ENCODE measurements at regions not wholly inside any gene's neighbourhood (a gene's known extent, or its start where the extent isn't known, plus 50 kb on each side); places are given as distances from the start of the nearest gene placed in this dataset.

GRCh38 chr10:2990764-2991163, 76.6 kb upstream of the PFKP start:
- H3K27me3 ChIP-seq, result no peaks in the 10 kb centered on the region
- no peak overlapping the region for H3K27ac ChIP-seq
- DNase-seq, result no peak
- no peaks in the 10 kb centered on the region for H3K4me1 ChIP-seq
- intact Hi-C loops (cut with DNase I; ENCODE audit: low total_unique reads), result no loop called here
- no peaks in the 10 kb centered on the region for H3K9me3 ChIP-seq
- TF ChIP-seq POLR2A (IDR thresholded peaks at IDR 0.05), result no peak
- TF ChIP-seq, protein P1, sequence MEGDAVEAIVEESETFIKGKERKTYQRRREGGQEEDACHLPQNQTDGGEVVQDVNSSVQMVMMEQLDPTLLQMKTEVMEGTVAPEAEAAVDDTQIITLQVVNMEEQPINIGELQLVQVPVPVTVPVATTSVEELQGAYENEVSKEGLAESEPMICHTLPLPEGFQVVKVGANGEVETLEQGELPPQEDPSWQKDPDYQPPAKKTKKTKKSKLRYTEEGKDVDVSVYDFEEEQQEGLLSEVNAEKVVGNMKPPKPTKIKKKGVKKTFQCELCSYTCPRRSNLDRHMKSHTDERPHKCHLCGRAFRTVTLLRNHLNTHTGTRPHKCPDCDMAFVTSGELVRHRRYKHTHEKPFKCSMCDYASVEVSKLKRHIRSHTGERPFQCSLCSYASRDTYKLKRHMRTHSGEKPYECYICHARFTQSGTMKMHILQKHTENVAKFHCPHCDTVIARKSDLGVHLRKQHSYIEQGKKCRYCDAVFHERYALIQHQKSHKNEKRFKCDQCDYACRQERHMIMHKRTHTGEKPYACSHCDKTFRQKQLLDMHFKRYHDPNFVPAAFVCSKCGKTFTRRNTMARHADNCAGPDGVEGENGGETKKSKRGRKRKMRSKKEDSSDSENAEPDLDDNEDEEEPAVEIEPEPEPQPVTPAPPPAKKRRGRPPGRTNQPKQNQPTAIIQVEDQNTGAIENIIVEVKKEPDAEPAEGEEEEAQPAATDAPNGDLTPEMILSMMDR (IDR thresholded peaks at IDR 0.05), result no peak
- WGBS, 2 donors, result 67 to 78% methylated on average over 3 of the region's 3 CpGs
- no peak overlapping the region for H3K4me3 ChIP-seq
- H3K36me3 ChIP-seq (ENCODE audit: low read depth, missing control alignments), result no peaks in the 10 kb centered on the region

DNA sequence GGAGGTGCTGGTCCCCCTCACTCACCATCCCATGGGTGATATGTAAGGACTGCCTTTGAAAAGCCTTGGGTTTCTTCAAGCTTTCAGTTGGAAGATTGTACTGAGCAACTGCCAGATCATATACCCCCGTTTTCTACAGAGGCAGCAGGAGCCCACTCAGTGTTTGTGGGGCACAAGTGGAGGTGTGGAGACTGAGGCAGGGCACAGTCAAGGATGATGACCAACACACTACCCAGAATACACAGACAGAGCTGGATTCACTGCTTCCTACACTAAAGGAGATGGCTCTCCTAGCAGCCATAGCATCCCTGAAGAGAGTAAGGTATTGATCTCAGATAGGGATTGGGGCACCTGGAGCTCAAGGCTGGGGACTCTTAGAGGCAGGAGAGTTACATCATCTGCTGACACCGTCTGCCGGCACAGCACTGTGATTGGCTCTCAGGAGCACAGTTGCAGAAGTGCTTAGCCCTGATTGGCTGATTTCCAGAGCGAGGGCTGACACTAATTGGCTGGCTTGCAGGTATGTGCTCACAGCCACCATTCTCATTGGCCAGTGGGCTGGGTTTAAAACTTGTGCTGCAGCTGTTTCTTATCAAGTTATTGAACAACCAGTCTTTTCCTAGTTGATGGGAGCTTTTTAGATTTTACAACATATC, 77.9 kb upstream of the PFKP start:
- no peak for DNase-seq
- intact Hi-C loops (cut with DNase I; ENCODE audit: low total_unique reads), result no loop called here
- no peak overlapping the region for H3K27ac ChIP-seq
- no peaks in the 10 kb centered on the region for H3K27me3 ChIP-seq
- no peaks in the 10 kb centered on the region for H3K9me3 ChIP-seq
- TF ChIP-seq, protein P1 (IDR thresholded peaks at IDR 0.05), result no peak
- TF ChIP-seq POLR2A (IDR thresholded peaks at IDR 0.05), result no peak
- H3K36me3 ChIP-seq (ENCODE audit: low read depth, missing control alignments), result no peaks in the 10 kb centered on the region
- H3K4me1 ChIP-seq, result no peaks in the 10 kb centered on the region
- 85 to 88% methylated on average over 4 of the region's 4 CpGs for WGBS, 2 donors
- no peak overlapping the region for H3K4me3 ChIP-seq

DNA sequence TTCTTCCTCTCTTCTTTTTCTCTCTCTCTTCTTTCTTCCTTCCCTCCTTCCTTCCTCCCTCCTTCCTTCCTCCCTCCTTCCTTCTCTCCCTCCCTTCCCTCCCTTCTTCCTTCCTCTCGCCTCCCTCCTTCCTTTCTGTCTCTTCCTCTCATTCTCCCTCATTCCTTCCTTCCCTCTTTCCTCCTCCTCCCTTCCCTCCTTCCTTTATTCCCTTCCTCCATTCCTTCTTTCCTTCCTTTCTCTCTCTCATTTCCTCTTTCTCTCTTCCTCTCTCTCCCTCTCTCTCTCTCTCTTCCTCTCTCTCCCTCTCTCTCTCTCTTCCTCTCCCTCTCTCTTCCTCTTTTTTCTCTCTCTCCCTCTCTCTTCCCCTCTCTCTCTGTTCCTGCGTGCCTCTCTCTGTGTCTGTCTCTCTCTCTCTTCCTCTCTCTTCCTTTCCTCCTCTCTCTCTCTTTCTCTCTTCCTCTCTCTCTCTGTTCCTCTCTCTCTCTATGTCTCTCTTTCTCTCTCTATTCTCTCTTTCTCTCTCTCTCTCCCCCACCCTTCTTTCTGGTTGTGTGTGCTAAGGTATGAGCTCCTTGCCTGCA, 80.1 kb upstream of the PFKP start:
- H3K9me3 ChIP-seq, result no peaks in the 10 kb centered on the region
- H3K27ac ChIP-seq, result no peak overlapping the region
- intact Hi-C loops (cut with DNase I; ENCODE audit: low total_unique reads), result no loop called here
- H3K4me1 ChIP-seq, result no peaks in the 10 kb centered on the region
- TF ChIP-seq, protein P1 (IDR thresholded peaks at IDR 0.05), result no peak
- no peak for TF ChIP-seq POLR2A (IDR thresholded peaks at IDR 0.05)
- no peaks in the 10 kb centered on the region for H3K36me3 ChIP-seq (ENCODE audit: low read depth, missing control alignments)
- WGBS, 2 donors, result 34 to 35% methylated on average over 2 of the region's 2 CpGs
- no peak for DNase-seq
- no peak overlapping the region for H3K4me3 ChIP-seq
- H3K27me3 ChIP-seq, result no peaks in the 10 kb centered on the region

GRCh38 chr10:2986391-2986801, 81.0 kb upstream of the PFKP start:
- Histone ChIP-seq H3K36me3 (ENCODE audit: low read depth, missing control alignments) (no peaks in the 10 kb centered on the region), H3K4me1 (no peaks in the 10 kb centered on the region), H3K4me3 (no peak overlapping the region), H3K27ac (no peak overlapping the region), H3K9me3 (no peaks in the 10 kb centered on the region), H3K27me3 (no peaks in the 10 kb centered on the region)
- no peak for DNase-seq
- TF ChIP-seq, protein P1 (IDR thresholded peaks at IDR 0.05), result no peak
- TF ChIP-seq POLR2A (IDR thresholded peaks at IDR 0.05), result no peak
- intact Hi-C loops (cut with DNase I; ENCODE audit: low total_unique reads), result no loop called here
- WGBS, 2 donors, result 43 to 45% methylated on average over 11 of the region's 11 CpGs

DNA sequence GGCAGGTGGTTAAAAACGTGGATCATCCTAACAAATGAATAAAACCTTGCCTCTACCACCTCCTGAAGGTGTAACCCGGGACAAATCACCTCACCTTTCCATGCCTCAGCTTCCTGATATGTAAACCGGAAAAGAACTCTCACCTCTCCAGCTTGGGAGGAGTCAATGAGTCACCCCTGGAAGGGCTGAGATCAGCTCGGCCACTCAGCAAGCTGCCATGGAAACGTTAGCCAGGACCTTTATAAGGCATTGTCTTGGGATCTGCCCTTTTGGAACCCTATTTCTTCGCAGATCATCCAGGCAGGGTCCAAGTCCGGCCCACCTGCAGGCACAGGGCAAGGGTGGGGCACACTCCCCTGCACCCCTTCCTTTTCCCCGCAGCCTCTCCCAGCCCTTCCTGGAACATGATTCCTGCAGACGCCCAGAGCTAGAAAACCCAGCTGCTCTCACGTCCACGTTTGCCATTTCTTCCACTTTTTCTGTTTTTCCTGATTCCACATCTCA, 81.6 kb upstream of the PFKP start:
- Histone ChIP-seq H3K4me1 (no peaks in the 10 kb centered on the region), H3K27ac (no peak overlapping the region), H3K9me3 (no peaks in the 10 kb centered on the region), H3K27me3 (no peaks in the 10 kb centered on the region), H3K36me3 (ENCODE audit: low read depth, missing control alignments) (no peaks in the 10 kb centered on the region), H3K4me3 (no peak overlapping the region)
- TF ChIP-seq POLR2A (IDR thresholded peaks at IDR 0.05), result no peak
- TF ChIP-seq, protein P1 (IDR thresholded peaks at IDR 0.05), result no peak
- intact Hi-C loops (cut with DNase I; ENCODE audit: low total_unique reads), result no loop called here
- no peak for DNase-seq
- WGBS, 2 donors, result 27 to 58% methylated on average over 11 of the region's 11 CpGs
